Stimulated activated CD4-positive, alpha-beta T cell treated with anti-CD3 and anti-CD28 coated beads, Interleukin-2, amount 100 ng/mL, for 48 hours (primary cell): ENCODE measurements at regions not wholly inside any gene's neighbourhood (a gene's known extent, or its start where the extent isn't known, plus 50 kb on each side); places are given as distances from the start of the nearest gene placed in this dataset.
"Not testable (repeated sequence)": the region's sequence is repeated elsewhere in the genome, so short reads cannot be mapped to it uniquely, and the experiment has no call there.

Experiments used
- DNase-seq, 2 donors: peaks; one replicate each; pipeline ENCODE4 v3.0.0-alpha.2; 2020

DNA sequence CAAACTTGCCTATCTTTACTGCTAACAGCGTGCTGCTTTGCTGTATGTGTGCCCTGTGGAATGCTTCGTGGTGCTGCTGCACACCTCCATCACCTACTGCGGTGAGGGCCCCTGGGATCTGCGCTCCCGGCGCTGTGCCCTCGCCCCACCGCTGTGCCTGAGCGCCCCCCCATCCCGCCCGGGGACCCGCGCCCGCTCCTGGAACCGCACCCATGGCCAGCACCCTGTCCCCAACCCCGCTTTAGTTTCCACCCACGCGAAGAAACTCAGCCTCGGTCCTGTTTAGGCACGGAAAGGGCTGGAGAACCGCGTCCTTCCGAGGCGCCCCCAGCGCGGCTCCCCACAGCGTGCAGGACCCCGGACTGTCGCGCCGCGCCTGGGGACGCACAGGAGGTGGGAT, 373.4 kb downstream of the GOLGA6L6 start:
- DNase-seq = not testable (repeated sequence)

DNA sequence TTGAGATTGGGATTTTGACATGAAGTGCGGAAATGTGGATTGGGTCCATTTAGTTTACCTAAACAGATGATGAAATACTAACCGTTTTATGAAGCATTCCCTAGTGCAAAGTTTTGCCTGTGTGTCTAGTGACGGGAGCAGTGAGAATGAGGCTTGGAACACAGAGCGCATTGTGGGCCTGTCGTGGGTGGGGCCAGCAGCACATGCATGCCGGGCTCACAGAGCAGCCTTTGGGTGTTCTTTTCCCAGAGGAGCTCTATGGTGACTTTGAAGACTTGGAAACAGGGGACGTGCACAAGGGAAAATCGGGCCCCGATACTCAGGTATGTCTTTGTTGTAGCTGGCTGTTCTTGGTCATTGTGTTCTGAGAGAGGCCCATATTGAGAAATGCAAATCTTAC, 388.1 kb downstream of the GOLGA6L6 start:
- not testable (repeated sequence) for DNase-seq

DNA sequence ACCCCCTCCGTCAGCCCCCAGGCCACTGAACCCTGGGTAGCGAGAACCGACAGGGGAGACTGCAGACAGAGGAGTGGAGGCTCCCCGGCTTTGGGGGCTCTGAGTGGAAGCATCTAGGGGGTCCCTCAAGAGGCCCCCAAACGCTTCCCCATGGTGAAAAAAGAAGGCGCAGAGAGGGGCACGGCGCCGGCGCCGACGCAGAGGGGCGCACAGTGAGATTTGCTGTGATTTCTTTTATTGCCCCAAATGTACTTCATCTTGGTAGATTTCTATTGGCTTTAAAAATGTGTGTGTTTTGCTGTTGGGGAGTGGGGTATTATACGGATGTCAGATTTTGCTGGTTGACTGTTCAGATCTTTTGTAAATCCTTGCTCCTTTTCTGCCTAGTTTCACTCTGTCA, 392.9 kb downstream of the GOLGA6L6 start:
- not testable (repeated sequence) for DNase-seq

DNA sequence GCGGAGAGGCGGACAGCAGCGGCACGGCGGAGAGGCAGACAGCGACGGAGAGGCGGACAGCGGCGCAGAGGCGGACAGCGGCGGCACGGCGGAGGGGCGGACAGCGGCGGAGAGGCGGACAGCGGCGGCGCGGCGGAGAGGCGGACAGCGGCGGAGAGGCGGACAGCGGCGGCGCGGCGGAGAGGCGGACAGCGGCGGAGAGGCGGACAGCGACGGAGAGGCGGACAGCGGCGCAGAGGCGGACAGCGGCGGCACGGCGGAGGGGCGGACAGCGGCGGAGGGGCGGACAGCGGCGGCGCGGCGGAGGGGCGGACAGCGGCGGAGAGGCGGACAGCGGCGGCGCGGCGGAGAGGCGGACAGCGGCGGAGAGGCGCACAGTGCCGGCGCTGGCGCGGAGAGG, 393.6 kb downstream of the GOLGA6L6 start:
- DNase-seq = not testable (repeated sequence)

DNA sequence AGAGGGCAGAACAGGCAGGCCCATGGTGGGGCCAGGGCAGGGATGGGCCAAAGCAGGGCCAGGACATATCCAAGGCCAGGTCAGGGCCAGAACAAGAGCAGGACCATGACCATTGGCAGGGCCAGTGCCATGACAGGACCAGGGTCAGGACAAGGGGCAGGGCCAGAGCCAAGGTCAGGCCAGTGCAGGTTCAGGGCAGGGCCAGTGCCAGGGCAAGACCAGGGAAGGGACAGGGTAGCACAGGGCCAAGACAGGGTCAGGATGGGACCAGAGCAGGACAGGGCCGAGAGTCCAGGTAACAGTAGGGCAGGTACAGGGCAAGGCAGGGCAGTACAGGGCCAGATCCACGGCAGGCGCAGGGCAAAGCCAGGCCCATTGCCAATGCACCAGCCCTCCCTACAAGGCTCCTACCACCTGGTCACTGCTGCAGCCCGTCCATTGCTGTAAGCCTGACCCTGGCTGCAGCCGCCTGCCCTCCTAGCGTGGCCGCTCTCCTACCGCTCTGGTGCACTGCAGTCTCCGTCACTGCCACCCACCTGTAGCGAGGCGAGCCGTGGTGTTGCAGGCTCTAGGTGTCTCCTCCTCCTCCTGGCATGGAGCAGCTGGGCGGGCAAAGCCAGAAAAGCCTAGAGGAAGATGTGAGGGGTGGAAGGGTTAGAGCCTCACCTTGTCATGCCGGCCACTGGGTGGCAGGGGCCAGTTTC, 397.1 kb downstream of the GOLGA6L6 start:
- DNase-seq = not testable (repeated sequence)

DNA sequence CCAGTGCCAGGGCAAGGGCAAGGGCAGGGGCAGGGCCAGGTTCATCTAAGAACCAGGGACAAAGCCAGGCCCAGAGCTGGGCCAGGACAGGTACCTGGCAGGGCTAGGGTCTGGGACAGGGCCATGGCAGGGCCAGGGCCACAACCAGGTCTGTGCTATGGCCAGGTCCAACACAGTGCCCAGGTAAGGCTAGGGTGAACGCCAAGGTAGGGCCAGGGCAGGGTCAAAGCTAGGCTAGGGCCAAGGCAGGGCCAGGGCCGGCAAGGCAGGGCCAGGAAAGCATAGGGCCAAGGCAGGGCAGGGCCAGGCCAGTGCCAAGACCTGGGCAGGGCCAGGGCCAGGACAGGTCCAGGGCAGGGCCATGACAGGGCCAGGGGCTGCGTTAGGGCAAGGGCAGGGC, 398.7 kb downstream of the GOLGA6L6 start:
- DNase-seq = not testable (repeated sequence)

DNA sequence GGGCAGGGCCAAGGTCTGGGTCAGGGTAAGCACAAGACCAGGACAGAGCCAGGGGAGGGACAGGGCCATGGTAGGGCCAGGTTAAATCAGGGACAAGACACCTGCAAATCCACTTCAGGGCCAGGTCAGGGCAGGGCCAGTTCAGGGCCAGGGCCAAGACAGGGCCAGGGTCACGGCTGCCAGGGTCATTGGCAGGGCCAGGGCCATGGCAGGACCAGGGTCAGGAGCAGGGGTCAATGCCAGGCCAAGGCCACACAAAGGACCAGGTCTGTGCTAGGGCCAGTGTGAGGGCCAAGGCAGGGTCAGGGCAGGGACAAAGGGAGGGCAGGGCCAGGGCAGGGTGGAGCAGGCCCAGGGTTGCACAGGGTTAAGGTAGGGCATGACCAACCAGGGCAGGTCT, 399.2 kb downstream of the GOLGA6L6 start:
- not testable (repeated sequence) for DNase-seq

DNA sequence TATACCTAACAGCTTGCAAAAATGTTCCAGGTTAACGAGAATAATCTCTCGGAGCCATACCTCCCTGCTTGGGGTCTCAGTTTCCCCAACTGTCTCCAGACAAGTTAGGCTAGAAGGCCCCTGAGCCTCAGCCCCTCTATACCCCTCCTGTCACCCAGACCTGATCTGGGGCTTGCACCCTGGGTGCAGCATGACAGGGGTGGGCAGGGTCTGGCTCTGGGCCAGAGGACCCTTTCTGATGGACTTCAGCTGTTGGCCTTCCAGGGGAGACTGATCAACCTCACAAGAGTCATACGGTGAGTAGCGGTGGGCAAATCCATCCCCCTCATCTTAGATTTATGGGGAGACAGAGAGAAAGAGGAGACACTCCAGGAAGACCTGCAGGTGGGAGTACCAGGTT, 416.9 kb downstream of the GOLGA6L6 start:
- not testable (repeated sequence) for DNase-seq

DNA sequence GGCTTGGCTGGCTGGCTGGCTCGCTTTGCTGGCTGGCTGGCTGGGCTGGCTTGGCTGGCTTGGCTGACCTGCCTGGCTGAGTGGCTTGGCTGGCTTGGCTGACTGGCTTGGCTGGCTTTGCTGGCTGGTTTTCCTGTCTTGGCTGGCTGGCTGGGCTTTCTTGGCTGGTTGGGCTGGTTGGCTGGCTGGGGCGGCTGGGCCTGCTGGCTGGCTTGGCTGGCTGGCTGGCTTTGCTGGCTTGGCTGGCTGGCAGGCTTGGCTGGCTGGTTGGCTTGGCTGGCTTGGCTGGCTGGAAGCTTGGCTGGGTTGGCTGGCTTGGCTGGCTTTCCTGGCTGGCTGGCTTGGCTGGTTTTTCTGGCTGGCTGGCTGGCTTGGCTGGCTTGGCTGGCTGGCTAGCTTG, 435.6 kb downstream of the GOLGA6L6 start:
- no peak for DNase-seq

DNA sequence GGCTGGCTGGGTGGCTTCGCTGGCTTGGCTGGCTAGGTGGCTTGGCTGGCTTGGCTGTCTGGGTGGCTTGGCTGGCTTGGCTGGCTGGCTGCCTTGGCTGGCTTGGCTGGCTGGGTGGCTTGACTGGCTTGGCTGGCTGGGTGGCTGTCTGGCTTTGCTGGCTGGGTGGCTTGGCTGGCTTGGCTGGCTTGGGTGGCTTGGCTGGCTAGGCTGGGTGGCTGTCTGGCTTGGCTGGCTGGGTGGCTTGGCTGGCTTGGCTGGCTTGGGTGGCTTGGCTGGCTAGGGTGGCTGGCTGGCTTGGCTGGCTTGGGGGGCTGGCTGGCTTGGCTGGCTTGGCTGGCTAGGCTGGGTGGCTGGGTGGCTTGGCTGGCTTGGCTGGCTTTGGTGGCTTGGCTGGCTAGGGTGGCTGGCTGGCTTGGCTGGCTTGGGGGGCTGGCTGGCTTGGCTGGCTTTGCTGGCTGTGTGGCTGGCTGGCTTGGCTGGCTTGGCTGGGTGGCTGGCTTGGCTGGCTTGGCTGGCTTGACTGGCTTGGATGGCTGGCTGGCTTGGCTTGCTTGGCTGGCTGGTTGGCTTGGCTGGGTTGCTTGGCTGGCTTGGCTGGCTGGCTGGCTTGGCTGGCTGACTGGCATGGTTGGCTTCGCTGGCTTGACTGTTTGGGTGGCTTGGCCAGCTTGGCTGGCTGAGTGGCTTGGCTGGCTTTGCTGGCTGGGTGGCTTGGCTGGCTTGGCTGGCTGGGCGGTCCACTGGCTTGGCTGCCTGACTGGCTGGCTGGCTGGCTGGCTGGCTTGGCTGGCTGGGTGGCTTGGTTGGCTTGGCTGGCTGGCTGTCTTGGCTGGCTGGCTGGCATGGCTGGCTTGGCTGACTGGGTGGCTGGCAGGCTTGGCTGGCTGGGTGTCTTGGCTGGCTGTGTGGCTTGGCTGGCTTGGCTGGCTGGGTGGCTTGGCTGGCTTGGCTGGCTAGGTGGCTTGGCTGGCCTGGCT, 436.3 kb downstream of the GOLGA6L6 start:
- not testable (repeated sequence) for DNase-seq

DNA sequence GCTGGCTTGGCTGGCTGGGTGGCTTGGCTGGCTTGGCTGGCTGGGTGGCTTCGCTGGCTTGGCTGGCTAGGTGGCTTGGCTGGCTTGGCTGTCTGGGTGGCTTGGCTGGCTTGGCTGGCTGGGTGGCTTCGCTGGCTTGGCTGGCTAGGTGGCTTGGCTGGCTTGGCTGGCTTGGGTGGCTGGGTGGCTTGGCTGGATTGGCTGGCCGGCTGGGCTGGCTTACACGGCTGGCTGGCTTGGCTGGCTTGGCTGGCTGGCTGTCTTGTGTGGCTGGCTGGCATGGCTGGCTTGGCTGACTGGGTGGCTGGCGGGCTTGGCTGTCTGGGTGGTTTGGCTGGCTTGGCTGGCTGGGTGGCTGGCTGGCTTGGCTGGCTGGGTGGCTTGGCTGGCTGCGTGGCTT, 437.0 kb downstream of the GOLGA6L6 start:
- not testable (repeated sequence) for DNase-seq

DNA sequence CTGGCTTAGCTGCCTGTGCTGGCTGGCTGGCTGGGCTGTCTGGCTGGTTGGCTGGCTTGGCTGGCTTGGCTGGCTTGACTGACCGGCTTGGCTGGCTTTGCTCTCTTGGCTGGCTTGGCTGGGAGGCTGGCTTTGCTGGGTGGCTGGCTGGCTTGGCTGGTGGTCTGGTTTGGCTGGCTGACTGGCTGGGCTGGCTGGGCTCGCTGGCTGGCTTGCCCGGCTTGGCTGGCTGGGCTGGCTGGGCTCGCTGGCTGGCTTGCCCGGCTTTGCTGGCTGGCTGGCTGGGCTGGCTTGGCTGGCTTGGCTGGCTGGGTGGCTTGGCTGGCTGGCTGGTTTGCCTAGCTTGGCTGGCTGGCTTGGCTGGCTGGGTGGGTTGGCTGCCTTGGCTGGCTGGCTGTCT, 438.7 kb downstream of the GOLGA6L6 start:
- not testable (repeated sequence) for DNase-seq

DNA sequence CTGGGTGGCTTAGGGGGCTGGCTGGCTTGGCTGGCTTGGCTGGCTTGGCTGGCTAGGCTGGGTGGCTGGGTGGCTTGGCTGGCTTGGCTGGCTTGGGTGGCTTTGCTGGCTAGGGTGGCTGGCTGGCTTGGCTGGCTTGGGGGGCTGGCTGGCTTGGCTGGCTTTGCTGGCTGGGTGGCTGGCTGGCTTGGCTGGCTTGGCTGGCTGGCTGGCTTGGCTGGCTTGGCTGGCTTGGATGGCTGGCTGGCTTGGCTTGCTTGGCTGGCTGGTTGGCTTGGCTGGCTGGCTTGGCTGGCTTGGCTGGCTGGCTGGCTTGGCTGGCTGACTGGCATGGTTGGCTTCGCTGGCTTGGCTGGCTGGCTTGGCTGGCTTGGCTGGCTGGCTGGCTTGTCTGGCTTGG, 439.4 kb downstream of the GOLGA6L6 start:
- DNase-seq = not testable (repeated sequence)

DNA sequence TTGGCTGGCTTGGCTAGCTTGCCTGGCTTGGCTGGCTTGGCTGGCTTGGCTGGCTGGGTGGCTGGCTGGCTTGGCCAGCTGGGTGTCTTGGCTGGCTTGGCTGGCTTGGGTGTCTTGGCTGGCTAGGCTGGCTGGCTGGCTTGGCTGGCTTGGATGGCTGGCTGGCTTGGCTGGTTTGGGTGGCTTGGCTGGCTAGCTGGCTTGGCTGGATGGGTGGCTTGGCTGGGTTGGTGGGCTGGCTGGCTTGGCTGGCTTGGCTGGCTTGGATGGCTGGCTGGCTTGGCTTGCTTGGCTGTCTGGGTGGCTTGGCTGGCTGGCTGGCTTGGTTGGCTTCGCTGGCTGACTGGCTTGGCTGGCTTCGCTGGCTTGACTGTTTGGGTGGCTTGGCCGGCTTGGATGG, 440.3 kb downstream of the GOLGA6L6 start:
- DNase-seq = not testable (repeated sequence)

DNA sequence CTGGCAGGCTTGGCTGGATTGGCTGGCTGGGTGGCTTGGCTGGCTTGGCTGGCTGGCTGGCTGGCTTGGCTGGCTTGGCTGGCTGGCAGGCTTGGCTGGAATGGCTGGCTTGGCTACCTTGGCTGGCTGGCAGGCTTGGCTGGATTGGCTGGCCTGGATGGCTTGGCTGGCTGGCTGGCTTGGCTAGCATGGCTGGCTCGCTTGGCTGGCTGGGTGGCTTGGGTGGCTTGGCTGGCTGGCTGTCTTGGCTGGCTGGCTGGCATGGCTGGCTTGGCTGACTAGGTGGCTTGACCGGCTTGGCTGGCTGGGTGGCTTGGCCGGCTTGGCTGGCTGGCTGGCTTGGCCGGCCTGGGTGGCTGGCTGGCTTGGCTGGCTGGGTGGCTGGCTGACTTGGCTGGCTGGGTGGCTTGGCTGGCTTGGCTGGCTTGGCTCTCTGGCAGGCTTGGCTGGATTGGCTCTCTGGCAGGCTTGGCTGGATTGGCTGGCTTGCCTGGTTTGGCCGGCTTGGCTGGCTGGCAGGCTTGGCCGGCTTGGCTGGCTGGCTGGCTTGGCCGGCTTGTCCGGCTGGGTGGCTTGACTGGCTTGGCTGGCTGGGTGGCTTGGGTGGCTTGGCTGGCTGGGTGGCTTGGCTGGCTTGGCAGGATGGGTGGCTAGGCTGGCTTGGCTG, 440.9 kb downstream of the GOLGA6L6 start:
- DNase-seq = not testable (repeated sequence)

DNA sequence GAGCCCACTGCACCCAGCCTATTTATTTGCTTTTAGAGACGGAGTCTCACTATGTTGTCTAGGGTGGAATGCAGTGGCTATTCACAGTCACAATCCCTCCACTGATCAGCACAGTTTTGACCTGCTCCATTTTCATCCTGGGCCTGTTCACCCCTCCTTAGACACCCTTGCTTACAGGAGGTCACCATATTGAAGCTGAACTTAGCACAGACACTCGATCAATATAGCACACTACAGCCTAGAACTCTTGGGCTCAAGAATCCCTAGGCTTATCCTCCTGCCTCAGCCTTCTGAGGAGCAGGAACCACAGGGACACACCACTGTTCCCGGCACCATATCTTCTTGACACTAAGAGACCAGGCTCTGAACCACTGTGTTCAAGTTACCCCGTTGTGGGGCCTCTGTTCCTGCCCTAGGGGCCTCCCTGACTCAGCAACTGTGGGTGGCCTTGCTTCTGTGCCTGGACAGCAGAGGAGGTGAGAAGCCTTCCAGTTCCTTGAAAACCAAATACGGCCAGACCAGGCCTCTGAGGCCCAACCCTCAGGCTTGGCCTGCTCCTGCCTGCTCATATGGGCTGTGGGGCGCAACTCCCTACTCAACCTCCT, 445.8 kb downstream of the GOLGA6L6 start:
- DNase-seq = not testable (repeated sequence)

DNA sequence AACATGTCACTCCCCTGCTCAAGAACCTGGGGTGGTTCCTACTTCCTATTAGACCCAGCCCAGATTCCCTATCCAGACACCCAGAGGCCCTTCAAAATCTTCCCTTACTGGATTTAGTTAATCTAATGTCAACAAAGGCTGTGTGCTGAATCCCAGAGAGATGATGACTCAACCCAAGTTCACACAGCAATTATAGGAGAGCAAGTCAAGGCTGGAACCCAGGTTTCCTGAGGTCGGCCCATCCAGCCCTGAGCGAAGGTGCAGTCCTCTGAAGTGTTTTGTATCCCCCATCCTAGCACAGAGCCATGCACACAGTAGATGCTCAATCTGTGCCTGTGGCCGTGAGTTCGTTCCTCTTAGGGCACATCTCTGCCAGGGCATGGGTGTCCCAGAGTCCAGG, 452.1 kb downstream of the GOLGA6L6 start:
- not testable (repeated sequence) for DNase-seq

DNA sequence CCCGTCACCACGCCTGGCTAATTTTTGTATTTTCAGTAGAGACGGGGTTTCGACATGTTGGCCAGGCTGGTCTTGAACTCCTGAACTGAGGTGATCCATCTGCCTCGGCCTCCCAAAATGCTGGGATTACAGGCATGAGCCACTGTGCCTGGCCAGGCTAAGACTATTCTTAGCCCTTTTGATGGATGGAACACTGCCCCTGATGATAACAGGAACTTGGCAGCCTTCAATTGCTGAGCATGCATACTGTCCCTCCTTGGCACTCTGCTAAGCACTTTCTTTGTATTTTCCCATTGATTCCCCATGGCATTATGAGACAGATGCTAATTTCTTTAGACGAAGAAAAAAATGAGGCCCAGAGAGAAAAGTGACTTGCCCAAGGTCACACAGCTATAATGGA, 457.6 kb downstream of the GOLGA6L6 start:
- not testable (repeated sequence) for DNase-seq

DNA sequence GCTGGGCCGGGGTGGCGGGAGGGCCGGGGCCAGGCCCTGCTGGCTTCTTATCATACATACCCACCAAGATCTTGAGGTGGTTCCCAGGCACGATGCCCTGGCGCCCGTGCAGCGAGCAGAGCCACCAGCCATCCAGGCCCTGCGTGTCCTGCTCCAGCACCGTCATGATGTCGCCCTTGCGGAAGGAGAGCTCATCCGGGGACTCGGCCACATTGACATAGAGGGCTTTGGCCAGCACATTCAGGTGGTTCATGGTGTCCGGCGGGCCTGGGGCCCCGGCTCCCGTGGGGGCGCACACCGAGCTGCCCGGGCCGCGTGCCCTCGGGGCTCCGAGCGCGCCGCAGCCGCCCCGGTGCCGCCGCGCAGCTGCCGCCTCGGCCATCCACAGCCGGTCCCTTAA, 467.5 kb downstream of the GOLGA6L6 start:
- DNase-seq = not testable (repeated sequence)

DNA sequence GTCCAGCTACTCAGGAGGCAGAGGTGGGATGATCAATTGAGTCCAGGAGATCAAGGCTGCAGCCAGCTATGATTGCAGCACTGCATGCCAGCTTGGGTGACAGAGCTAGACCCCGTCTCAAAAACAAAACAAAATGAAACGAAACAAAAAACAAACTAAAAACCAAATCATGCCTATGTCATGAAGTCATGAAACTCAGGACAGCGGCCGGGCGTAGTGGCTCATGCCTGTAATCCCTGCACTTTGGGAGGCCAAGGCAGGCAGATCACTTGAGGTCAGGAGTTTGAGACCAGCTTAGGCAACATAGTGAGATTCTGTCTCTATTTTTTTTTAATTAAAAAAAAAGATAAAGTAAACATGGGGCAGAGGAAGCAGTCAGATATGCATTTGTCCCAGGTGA, 472.6 kb downstream of the GOLGA6L6 start:
- DNase-seq = not testable (repeated sequence)

DNA sequence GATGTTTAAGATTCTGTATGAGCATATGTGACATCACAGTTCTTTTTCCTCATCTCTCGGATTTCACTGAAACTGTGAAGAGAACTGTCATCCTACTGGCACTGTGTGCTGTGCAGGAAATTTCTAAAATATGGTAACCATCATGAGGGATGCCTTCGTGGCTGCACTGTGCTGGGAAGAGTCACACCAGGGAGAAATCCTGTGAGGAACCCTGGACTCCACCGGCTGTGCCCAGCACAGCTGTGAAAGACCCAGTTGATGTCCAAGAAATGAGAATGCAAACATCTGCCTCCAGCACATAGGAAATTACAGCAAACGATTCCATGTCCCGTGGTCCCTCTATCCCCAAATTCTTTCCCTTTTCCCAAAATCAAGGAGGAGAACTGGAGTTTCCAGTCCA, 475.4 kb downstream of the GOLGA6L6 start:
- not testable (repeated sequence) for DNase-seq

DNA sequence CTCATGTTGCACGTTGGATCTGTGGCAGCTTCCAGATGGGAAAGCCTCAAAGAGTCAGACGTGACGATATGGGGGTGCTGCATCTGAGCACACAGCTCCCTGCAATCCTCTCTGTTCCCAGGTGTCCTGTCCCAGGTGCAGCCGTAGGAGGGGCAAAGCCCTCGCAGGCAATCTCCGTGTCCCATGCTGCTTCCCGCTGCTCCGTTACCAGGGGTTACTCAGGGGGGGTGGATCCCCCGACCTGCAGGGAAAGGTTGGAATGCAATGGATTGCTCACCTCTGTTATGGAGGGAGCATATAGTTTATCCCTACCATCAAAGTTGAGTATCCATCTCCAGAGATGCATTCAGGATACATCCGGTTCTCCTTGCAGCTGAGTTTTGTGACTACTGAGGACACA, 476.1 kb downstream of the GOLGA6L6 start:
- not testable (repeated sequence) for DNase-seq

DNA sequence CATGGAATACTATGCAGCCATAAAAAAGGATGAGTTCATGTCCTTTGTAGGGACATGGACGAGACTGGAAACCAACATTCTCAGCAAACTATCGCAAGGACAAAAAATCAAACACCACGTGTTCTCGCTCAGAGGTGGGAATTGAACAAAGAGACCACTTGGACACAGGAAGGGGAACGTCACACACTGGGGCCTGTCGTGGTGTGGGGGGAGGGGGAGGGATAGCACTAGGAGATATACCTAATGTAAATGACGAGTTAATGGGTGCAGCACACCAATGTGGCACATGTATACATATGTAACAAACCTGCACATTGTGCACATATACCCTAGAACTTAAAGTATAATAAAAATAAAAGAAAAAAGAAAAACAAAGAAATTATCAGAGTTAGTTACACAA, 478.4 kb downstream of the GOLGA6L6 start:
- not testable (repeated sequence) for DNase-seq
